Prostate gland (tissue), 2 donors: ENCODE measurements at regions not wholly inside any gene's neighbourhood (a gene's known extent, or its start where the extent isn't known, plus 50 kb on each side); places are given as distances from the start of the nearest gene placed in this dataset.

ENCODE experiments used
- DNase-seq: peaks from one replicate; pipeline ENCODE4 v3.0.0-alpha.2; 2019; ENCODE audit warnings: low spot score
- H3K27ac ChIP-seq, 2 donors: fragments of 200-600 bp; sonication (generic); 2 replicates each; pipeline ENCODE4 v1.5.1; 2017 to 2019
- H3K27me3 ChIP-seq: fragments of 200-600 bp; sonication (generic); replicated peaks from 2 replicates; pipeline ENCODE4 v1.5.1; 2019; ENCODE audit not compliant: insufficient read depth
- H3K36me3 ChIP-seq, 2 donors: fragments of 200-600 bp; sonication (generic); 1 replicate in 1 of 2; 2 replicates in 1 of 2; pipeline versions ENCODE4 v1.5.1 to v1.8.1; 2017 to 2019
- H3K4me1 ChIP-seq: fragments of 200-600 bp; sonication (generic); replicated peaks from 2 replicates; pipeline ENCODE4 v1.5.1; 2019
- H3K4me3 ChIP-seq, 2 donors: fragments of 200-600 bp; sonication (generic); 2 replicates each; pipeline ENCODE4 v1.5.1; 2017 to 2019
- H3K9me3 ChIP-seq: fragments of 200-600 bp; sonication (generic); 2 replicates; pipeline ENCODE4 v1.5.1; 2017
- POLR2A ChIP-seq: fragments of 450-650 bp; IDR thresholded peaks from one replicate; pipeline ENCODE4 v1.6.1; 2016; ENCODE audit warnings: antibody characterized with exemption, mild to moderate bottlenecking
- POLR2AphosphoS5 ChIP-seq: sonication (generic); formaldehyde crosslinking; IDR thresholded peaks from one replicate; pipeline ENCODE4 v1.6.1; 2017; ENCODE audit warnings: antibody characterized with exemption
- WGBS: methylation state at CpG from one replicate; pipeline ENCODE4 v1.1.5; 2018; 5-methylcytosine and 5-hydroxymethylcytosine counted together
- intact Hi-C: fragments of 100-400 bp; cut with DNase I; formaldehyde crosslinking; loops from one replicate; pipeline ENCODE4 v1.14.2; 2022
- TF ChIP-seq, protein P1 (sequence below), 4 experiments: fragments of 200-600 bp in 2 of 4; fragments of 450-650 bp in 2 of 4; sonication (generic) in 2 of 4; IDR thresholded peaks; 1 replicate in 3 of 4; 2 replicates in 1 of 4; pipeline ENCODE4 v1.5.1; 2016 to 2019; ENCODE audit warnings: antibody characterized with exemption in 4 of 4, mild to moderate bottlenecking in 2 of 4, moderate library complexity in 2 of 4

DNA sequence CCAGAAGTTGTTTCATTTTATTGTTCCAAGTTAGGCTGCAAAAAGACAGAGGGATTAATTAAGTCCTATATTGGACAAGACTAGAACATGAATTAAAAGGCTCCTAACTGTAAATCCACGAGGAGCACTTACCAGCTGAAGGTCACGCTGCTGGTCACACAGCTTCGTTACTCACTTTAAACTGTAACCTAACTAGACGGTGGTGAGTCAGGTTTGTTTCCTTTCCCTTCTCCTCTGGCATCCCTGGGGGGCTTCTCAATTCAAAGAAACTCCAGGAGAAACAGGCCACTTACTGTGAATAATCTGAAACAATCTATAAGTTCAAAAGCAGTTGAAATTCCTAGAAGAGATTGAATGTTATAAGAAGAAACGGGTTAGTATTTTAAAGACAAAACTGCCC is 331.4 kb downstream of the BCAT1 start:
- no peaks in the 10 kb centered on the region for H3K36me3 ChIP-seq

GRCh38 chr12:24615967-24616411 is 332.9 kb downstream of the BCAT1 start:
- intact Hi-C loops, result no loop called here

More for the DNA sequence above, 331.4 kb downstream of the BCAT1 start:
- no peak overlapping the region for H3K4me3 ChIP-seq
- H3K27ac ChIP-seq, result no peak overlapping the region
- H3K27me3 ChIP-seq, result no peaks in the 10 kb centered on the region
- TF ChIP-seq POLR2A, result no peak
- H3K4me1 ChIP-seq, result no peaks in the 10 kb centered on the region
- no peak for DNase-seq
- H3K9me3 ChIP-seq, result no peaks in the 10 kb centered on the region
- intact Hi-C loops, result no loop called here
- WGBS, result 62% methylated on average over 5 of the region's 5 CpGs

GRCh38 chr12:24608637-24609285 is 340.1 kb downstream of the BCAT1 start:
- Histone ChIP-seq H3K27me3 (no peaks in the 10 kb centered on the region), H3K36me3 (no peaks in the 10 kb centered on the region), H3K4me1 (no peaks in the 10 kb centered on the region), H3K27ac (no peak overlapping the region), H3K9me3 (no peaks in the 10 kb centered on the region), H3K4me3 (no peak overlapping the region)
- no peak for DNase-seq
- no peak for TF ChIP-seq POLR2A
- TF ChIP-seq POLR2AphosphoS5, result no peak
- TF ChIP-seq, protein P1, sequence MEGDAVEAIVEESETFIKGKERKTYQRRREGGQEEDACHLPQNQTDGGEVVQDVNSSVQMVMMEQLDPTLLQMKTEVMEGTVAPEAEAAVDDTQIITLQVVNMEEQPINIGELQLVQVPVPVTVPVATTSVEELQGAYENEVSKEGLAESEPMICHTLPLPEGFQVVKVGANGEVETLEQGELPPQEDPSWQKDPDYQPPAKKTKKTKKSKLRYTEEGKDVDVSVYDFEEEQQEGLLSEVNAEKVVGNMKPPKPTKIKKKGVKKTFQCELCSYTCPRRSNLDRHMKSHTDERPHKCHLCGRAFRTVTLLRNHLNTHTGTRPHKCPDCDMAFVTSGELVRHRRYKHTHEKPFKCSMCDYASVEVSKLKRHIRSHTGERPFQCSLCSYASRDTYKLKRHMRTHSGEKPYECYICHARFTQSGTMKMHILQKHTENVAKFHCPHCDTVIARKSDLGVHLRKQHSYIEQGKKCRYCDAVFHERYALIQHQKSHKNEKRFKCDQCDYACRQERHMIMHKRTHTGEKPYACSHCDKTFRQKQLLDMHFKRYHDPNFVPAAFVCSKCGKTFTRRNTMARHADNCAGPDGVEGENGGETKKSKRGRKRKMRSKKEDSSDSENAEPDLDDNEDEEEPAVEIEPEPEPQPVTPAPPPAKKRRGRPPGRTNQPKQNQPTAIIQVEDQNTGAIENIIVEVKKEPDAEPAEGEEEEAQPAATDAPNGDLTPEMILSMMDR (IDR thresholded peaks at IDR 0.05), result no peak
- 17% methylated on average over 3 of the region's 3 CpGs for WGBS
- intact Hi-C loops, result no loop called here

More at GRCh38 chr12:24615967-24616411, 332.9 kb downstream of the BCAT1 start:
- H3K4me1 ChIP-seq, result no peaks in the 10 kb centered on the region
- WGBS, result 89% methylated on average over 3 of the region's 3 CpGs
- H3K9me3 ChIP-seq, result no peaks in the 10 kb centered on the region
- TF ChIP-seq POLR2AphosphoS5, result no peak
- DNase-seq, result no peak
- H3K36me3 ChIP-seq, result no peaks in the 10 kb centered on the region
- H3K27me3 ChIP-seq, result no peaks in the 10 kb centered on the region
- no peak overlapping the region for H3K27ac ChIP-seq
- H3K4me3 ChIP-seq, result no peak overlapping the region

GRCh38 chr12:24608108-24608507 is 340.8 kb downstream of the BCAT1 start:
- no peaks in the 10 kb centered on the region for H3K36me3 ChIP-seq
- 11% methylated on average over 1 of the region's 1 CpG for WGBS
- H3K4me1 ChIP-seq, result no peaks in the 10 kb centered on the region
- intact Hi-C loops, result no loop called here
- no peaks in the 10 kb centered on the region for H3K9me3 ChIP-seq
- H3K4me3 ChIP-seq, result no peak overlapping the region
- no peak for DNase-seq
- H3K27ac ChIP-seq, result no peak overlapping the region
- no peaks in the 10 kb centered on the region for H3K27me3 ChIP-seq
- TF ChIP-seq POLR2AphosphoS5 (no peak), POLR2A (no peak)
- TF ChIP-seq, protein P1 (IDR thresholded peaks at IDR 0.05), result no peak

DNA sequence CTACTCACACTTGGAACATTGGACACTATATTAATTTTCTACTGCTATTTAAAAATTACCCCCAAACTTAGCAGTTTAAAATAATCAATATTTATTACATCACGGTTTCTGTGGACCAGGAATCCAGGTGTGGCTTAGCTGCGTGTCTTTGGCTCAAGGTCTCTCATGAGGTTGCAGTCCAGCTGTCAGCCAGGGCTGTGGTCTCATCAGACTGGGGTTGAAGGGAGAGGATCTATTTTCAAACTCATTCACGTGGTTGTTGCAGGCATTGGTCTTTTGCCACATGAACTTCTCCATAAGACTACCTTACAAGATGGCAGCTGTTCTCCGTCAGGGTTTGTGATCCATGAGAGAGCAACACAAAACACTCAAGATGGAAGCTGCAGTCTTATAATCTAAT is 343.0 kb downstream of the BCAT1 start:
- TF ChIP-seq POLR2AphosphoS5, result no peak
- TF ChIP-seq, protein P1 (IDR thresholded peaks at IDR 0.05), result no peak
- no peak for TF ChIP-seq POLR2A
- Histone ChIP-seq H3K27ac (no peak overlapping the region), H3K4me3 (no peak overlapping the region), H3K4me1 (no peaks in the 10 kb centered on the region), H3K36me3 (no peaks in the 10 kb centered on the region), H3K9me3 (no peaks in the 10 kb centered on the region), H3K27me3 (no peaks in the 10 kb centered on the region)
- 93% methylated on average over 4 of the region's 4 CpGs for WGBS
- intact Hi-C loops, result no loop called here
- DNase-seq, result no peak

- Histone ChIP-seq H3K4me3 (no peak overlapping the region), H3K4me1 (no peaks in the 10 kb centered on the region), H3K27me3 (no peaks in the 10 kb centered on the region), H3K36me3 (no peaks in the 10 kb centered on the region), H3K27ac (no peak overlapping the region), H3K9me3 (no peaks in the 10 kb centered on the region)
- DNase-seq, result no peak
- intact Hi-C loops, result no loop called here
- WGBS, result 67% methylated on average over 3 of the region's 3 CpGs
- TF ChIP-seq POLR2AphosphoS5 (no peak), POLR2A (no peak)
- TF ChIP-seq, protein P1 (IDR thresholded peaks at IDR 0.05), result no peak
These were observed 343.4 kb downstream of the BCAT1 start for GRCh38 chr12:24605466-24605865.
